ENCODE measurements at regions not wholly inside any gene's neighbourhood (a gene's known extent, or its start where the extent isn't known, plus 50 kb on each side); places are given as distances from the start of the nearest gene placed in this dataset.

DNA sequence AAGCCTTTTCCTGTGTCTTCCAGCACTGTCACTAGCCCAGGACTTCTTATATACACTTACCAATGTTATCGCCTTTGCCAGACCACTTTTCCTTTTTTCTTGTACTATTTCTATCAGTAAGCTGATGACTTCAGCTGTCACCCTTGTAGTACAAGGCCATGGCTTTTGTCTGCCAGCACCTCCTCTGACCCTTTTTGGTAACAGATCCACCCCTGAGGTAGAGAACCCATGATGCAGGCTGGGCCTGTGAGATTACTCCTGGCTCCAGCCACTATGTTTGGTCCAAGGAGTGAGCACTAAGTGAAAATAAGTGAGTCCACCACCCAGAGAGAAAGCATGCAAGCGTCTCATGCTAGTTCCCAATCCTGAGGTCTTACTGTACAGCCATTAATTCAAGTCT is 406.7 kb downstream of the MLLT3 start:
- ChIA-PET POLR2A (no interaction called here), CTCF (interaction anchor here (1.2 kb wide), 1 partner anchor 35 kb away, joined by 4 read pairs; no protein-coding TSS in a partner anchor)
- Mint-ChIP-seq H3K4me1 (ENCODE audit: insufficient read depth, unreplicated experiment) (peaks cover 7% of the 10 kb centered on the region), H3K36me3 (ENCODE audit: insufficient read depth, unreplicated experiment) (no peaks in the 10 kb centered on the region), H3K27ac (ENCODE audit: low read depth, unreplicated experiment) (no peak overlapping the region), H3K4me3 (ENCODE audit: unreplicated experiment) (no peak overlapping the region), H3K9me3 (ENCODE audit: unreplicated experiment) (no peaks in the 10 kb centered on the region), H3K27me3 (ENCODE audit: insufficient read depth, unreplicated experiment) (no peaks in the 10 kb centered on the region)
- intact Hi-C loops (cut with micrococcal nuclease), result no loop called here
- TF ChIP-seq, protein P1, sequence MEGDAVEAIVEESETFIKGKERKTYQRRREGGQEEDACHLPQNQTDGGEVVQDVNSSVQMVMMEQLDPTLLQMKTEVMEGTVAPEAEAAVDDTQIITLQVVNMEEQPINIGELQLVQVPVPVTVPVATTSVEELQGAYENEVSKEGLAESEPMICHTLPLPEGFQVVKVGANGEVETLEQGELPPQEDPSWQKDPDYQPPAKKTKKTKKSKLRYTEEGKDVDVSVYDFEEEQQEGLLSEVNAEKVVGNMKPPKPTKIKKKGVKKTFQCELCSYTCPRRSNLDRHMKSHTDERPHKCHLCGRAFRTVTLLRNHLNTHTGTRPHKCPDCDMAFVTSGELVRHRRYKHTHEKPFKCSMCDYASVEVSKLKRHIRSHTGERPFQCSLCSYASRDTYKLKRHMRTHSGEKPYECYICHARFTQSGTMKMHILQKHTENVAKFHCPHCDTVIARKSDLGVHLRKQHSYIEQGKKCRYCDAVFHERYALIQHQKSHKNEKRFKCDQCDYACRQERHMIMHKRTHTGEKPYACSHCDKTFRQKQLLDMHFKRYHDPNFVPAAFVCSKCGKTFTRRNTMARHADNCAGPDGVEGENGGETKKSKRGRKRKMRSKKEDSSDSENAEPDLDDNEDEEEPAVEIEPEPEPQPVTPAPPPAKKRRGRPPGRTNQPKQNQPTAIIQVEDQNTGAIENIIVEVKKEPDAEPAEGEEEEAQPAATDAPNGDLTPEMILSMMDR (IDR thresholded peaks at IDR 0.05; ENCODE audit: unreplicated experiment), result no peak
- DNase-seq (ENCODE audit: unreplicated experiment), result no peak
- no TSS peak for BruUV-seq (replicated peaks)

DNA sequence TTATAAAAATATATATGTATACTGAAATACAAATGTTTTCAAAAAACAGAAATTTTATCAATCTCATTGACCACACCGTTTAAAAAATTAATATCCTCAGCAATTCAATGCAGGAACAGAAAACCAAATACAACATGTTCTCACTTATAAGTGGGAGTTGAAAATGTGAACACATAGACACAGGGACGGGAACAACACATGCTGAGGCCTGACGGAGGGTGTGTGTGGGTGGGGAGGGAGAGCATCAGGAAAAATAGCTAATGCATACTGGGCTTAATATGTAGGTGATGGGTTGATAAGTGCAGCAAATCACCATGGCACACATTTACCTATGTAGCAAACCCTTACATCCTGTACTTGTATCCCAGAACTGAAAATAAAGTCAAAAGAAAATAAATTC is 409.5 kb downstream of the MLLT3 start:
- CTCF ChIA-PET, result no interaction called here
- DNase-seq (ENCODE audit: unreplicated experiment), result no peak

DNA sequence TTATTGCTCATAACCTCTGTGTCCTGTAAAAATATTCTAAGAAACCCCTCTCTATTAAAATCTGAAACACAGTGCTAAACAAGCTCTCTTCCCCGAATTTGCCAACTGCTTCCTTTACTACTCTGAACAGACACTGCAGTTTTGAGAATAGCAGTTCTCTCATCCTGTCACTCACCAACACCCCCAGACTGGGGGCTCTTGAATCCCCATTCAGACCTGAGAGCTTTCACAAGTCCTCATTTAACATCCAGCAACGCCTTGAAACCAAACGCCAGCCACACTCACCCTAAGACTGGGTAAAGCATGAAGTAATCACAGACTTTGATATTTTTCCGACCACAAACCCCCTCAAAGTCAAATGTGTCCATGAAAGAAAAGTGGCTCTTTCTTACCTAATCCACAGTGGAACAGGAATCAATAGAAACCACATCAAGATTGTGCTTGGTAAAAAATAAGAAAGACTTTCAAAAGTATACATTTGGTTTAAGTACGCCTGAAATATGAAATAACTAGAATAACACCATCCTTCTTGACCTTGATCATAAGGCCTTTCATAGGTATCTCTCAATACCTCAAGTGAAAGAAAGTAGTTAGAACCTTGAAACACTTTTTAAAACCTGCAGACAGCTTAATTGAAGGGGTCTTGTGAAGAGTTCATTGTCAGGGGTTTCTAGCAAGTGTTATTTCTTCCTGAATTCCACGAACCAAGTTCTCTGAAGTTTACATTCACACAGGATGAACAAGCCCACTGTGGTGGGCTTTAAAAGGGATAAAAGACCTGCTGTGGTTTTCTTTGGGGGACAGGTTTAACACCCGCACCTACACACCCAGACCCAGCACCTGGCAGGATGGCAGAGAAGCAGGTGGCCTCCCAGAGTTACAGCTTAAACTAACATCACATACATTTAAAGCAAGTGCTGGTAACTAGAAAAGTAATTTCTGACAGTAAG is 412.6 kb downstream of the MLLT3 start:
- Mint-ChIP-seq H3K27me3 (ENCODE audit: insufficient read depth, unreplicated experiment) (no peaks in the 10 kb centered on the region), H3K4me1 (ENCODE audit: insufficient read depth, unreplicated experiment) (no peaks in the 10 kb centered on the region), H3K4me3 (ENCODE audit: unreplicated experiment) (no peak overlapping the region), H3K36me3 (ENCODE audit: insufficient read depth, unreplicated experiment) (no peaks in the 10 kb centered on the region), H3K27ac (ENCODE audit: low read depth, unreplicated experiment) (no peak overlapping the region), H3K9me3 (ENCODE audit: unreplicated experiment) (no peaks in the 10 kb centered on the region)
- ChIA-PET CTCF (interaction anchor here (0.6 to 0.7 kb wide), 2 partner anchors 36 to 101 kb away, joined by 3 to 4 read pairs; no protein-coding TSS in a partner anchor), POLR2A (interaction anchor here (1.3 kb wide), 1 partner anchor 10 kb away, joined by 4 read pairs; no protein-coding TSS in a partner anchor)
- no TSS peak for BruUV-seq (replicated peaks)
- TF ChIP-seq, protein P1 (IDR thresholded peaks at IDR 0.05; ENCODE audit: unreplicated experiment), result no peak
- intact Hi-C loops (cut with micrococcal nuclease), result no loop called here
- DNase-seq (ENCODE audit: unreplicated experiment), result no peak

More for the DNA sequence above, 409.5 kb downstream of the MLLT3 start:
- Mint-ChIP-seq H3K9me3 (ENCODE audit: unreplicated experiment) (no peaks in the 10 kb centered on the region), H3K27ac (ENCODE audit: low read depth, unreplicated experiment) (no peak overlapping the region), H3K4me1 (ENCODE audit: insufficient read depth, unreplicated experiment) (no peaks in the 10 kb centered on the region), H3K4me3 (ENCODE audit: unreplicated experiment) (no peak overlapping the region), H3K36me3 (ENCODE audit: insufficient read depth, unreplicated experiment) (no peaks in the 10 kb centered on the region), H3K27me3 (ENCODE audit: insufficient read depth, unreplicated experiment) (no peaks in the 10 kb centered on the region)
- intact Hi-C loops (cut with micrococcal nuclease), result no loop called here
- POLR2A ChIA-PET, result no interaction called here
- TF ChIP-seq, protein P1 (IDR thresholded peaks at IDR 0.05; ENCODE audit: unreplicated experiment), result no peak
- BruUV-seq (replicated peaks), result no TSS peak

GRCh38 chr9:20208961-20209371 is 413.3 kb downstream of the MLLT3 start:
- ChIA-PET CTCF (interaction anchor here (0.6 kb wide), 1 partner anchor 218 kb away, joined by 3 read pairs; no protein-coding TSS in a partner anchor), POLR2A (interaction anchor here (1.3 kb wide), 1 partner anchor 11 kb away, joined by 4 read pairs; no protein-coding TSS in a partner anchor)
- Mint-ChIP-seq H3K27ac (ENCODE audit: low read depth, unreplicated experiment) (no peak overlapping the region), H3K27me3 (ENCODE audit: insufficient read depth, unreplicated experiment) (no peaks in the 10 kb centered on the region), H3K4me3 (ENCODE audit: unreplicated experiment) (no peak overlapping the region), H3K9me3 (ENCODE audit: unreplicated experiment) (no peaks in the 10 kb centered on the region), H3K4me1 (ENCODE audit: insufficient read depth, unreplicated experiment) (no peaks in the 10 kb centered on the region), H3K36me3 (ENCODE audit: insufficient read depth, unreplicated experiment) (no peaks in the 10 kb centered on the region)
- TF ChIP-seq, protein P1 (IDR thresholded peaks at IDR 0.05; ENCODE audit: unreplicated experiment), result no peak
- DNase-seq (ENCODE audit: unreplicated experiment), result no peak
- BruUV-seq (replicated peaks), result no TSS peak
- intact Hi-C loops (cut with micrococcal nuclease), result no loop called here

All from MCF 10A (cell line).